SK-N-SH (cell line): ENCODE measurements at regions not wholly inside any gene's neighbourhood (a gene's known extent, or its start where the extent isn't known, plus 50 kb on each side); places are given as distances from the start of the nearest gene placed in this dataset.

Experiments used
- CHD2 ChIP-seq: fragments of 150-350 bp; IDR thresholded peaks from 2 replicates; pipeline ENCODE4 v1.6.1; 2018; ENCODE audit warnings: low read length; ENCODE audit not compliant: partially characterized antibody
- ELF1 ChIP-seq: IDR thresholded peaks from 2 replicates; pipeline ENCODE4 v1.4.0; 2012
- EP300 ChIP-seq, 2 experiments: IDR thresholded peaks; 2 replicates each; pipeline versions ENCODE4 v1.4.0 to v1.6.1; 2012; ENCODE audit warnings: borderline replicate concordance in 1 of 2, low read depth in 1 of 2, low read length in 1 of 2
- EZH2phosphoT487 ChIP-seq: fragments of 200-600 bp; sonication (generic); IDR thresholded peaks from 2 replicates; pipeline ENCODE4 v1.6.1; 2017; ENCODE audit warnings: low read depth, mixed run types, mild to moderate bottlenecking, antibody characterized with exemption, moderate library complexity, borderline replicate concordance
- FOXJ3 ChIP-seq: sonication (generic); formaldehyde crosslinking; IDR thresholded peaks from 2 replicates; pipeline ENCODE4 v1.5.1; 2020; ENCODE audit warnings: mild to moderate bottlenecking, missing genetic modification reagents
- FOXM1 ChIP-seq: IDR thresholded peaks from 2 replicates; pipeline ENCODE4 v1.4.0; 2012; ENCODE audit warnings: low read depth, mild to moderate bottlenecking
- MAX ChIP-seq: IDR thresholded peaks from 2 replicates; pipeline ENCODE4 v1.4.0; 2012; ENCODE audit warnings: low read depth
- NFIC ChIP-seq: IDR thresholded peaks from 2 replicates; pipeline ENCODE4 v1.4.0; 2012; ENCODE audit warnings: borderline replicate concordance
- POLR2AphosphoS5 ChIP-seq: IDR thresholded peaks from 2 replicates; pipeline ENCODE4 v1.6.1; 2012; ENCODE audit warnings: low read depth, low read length
- RAD21 ChIP-seq: IDR thresholded peaks from 2 replicates; pipeline ENCODE4 v1.6.1; 2012; ENCODE audit warnings: mild to moderate bottlenecking, low read length
- SIN3A ChIP-seq: IDR thresholded peaks from 2 replicates; pipeline ENCODE4 v1.6.1; 2012; ENCODE audit warnings: low read depth, mild to moderate bottlenecking, low read length, moderate library complexity, borderline replicate concordance
- SMC3 ChIP-seq: IDR thresholded peaks from 2 replicates; pipeline ENCODE4 v1.6.1; 2012; ENCODE audit warnings: low read depth, low read length, improper control_type of control experiment
- YY1 ChIP-seq: IDR thresholded peaks from 2 replicates; pipeline ENCODE4 v1.4.0; 2012; ENCODE audit warnings: low read depth, mild to moderate bottlenecking
- TF ChIP-seq, protein P1 (sequence below): fragments of 200-600 bp; sonication (generic); IDR thresholded peaks from 2 replicates; pipeline ENCODE4 v1.6.1; 2017; ENCODE audit warnings: antibody characterized with exemption, mild to moderate bottlenecking, moderate library complexity

DNA sequence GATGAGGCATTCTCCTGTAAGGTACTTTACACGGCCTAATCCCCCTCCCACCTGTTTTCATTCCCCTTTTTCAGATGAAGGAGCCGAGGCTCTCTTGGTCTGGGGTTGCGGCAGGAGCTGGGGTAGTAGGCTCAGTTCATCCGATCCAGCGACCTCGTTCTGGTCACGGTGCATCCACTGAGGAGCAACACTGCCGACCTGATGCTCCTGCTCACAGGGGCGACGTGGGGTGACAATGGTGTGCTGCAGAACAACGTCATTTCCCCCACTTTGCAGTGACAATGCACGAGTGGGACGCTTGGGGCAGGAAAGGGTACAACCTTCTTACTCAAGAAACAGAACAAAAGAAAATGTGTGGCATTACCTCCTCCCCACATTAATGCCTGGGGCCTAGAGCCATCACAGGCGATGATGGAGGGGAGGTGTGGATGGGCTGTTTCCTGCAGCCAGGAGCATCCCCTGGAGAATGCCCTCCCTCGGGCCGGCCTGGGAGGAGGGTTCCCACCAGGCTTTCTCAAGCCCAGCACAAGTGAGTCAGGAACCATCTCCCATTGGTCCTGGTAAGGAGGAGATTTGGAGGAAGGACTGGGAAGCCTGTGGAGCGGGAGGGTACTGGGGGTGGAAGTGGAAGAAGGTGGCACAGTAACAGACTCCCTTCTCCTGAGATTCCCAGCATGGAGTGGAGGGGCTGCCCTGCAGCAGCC is 125.6 kb downstream of the SPATA19 start:
- TF ChIP-seq, protein P1, sequence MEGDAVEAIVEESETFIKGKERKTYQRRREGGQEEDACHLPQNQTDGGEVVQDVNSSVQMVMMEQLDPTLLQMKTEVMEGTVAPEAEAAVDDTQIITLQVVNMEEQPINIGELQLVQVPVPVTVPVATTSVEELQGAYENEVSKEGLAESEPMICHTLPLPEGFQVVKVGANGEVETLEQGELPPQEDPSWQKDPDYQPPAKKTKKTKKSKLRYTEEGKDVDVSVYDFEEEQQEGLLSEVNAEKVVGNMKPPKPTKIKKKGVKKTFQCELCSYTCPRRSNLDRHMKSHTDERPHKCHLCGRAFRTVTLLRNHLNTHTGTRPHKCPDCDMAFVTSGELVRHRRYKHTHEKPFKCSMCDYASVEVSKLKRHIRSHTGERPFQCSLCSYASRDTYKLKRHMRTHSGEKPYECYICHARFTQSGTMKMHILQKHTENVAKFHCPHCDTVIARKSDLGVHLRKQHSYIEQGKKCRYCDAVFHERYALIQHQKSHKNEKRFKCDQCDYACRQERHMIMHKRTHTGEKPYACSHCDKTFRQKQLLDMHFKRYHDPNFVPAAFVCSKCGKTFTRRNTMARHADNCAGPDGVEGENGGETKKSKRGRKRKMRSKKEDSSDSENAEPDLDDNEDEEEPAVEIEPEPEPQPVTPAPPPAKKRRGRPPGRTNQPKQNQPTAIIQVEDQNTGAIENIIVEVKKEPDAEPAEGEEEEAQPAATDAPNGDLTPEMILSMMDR: no peak
- TF ChIP-seq EP300 (IDR thresholded peaks at IDR 0.05; ENCODE audit: borderline replicate concordance in 1 of 2, low read depth in 1 of 2, low read length in 1 of 2) (no peak), EZH2phosphoT487 (no peak), RAD21 (no peak), MAX (no peak), YY1 (no peak), FOXJ3 (CRISPR knock-in tag) (no peak), POLR2AphosphoS5 (no peak), CHD2 (no peak), FOXM1 (no peak), SIN3A (no peak), SMC3 (no peak), ELF1 (no peak), NFIC (no peak)
